HG02759 (cell line): ENCODE measurements at regions not wholly inside any gene's neighbourhood (a gene's known extent, or its start where the extent isn't known, plus 50 kb on each side); places are given as distances from the start of the nearest gene placed in this dataset.

Source experiments
- ATAC-seq: cut with Tn5 transposase; IDR thresholded peaks from one replicate; pipeline ENCODE4 v1.9.1; 2021; ENCODE audit warnings: mild to moderate bottlenecking, moderate library complexity; ENCODE audit not compliant: unreplicated experiment

GRCh38 chr13:110965038-110965754, 50.3 kb upstream of the ANKRD10 start:
- ATAC-seq = peak; percentile 98
